Neural progenitor cell (in vitro differentiated cells): ENCODE measurements at regions not wholly inside any gene's neighbourhood (a gene's known extent, or its start where the extent isn't known, plus 50 kb on each side); places are given as distances from the start of the nearest gene placed in this dataset.

Experiments used
- DNase-seq: peaks from one replicate; pipeline ENCODE4 v3.0.0-alpha.2; 2016; ENCODE audit warnings: low spot score
- H2AFZ ChIP-seq: fragments of 200-600 bp; sonication (generic); replicated peaks from 2 replicates; pipeline ENCODE4 v1.6.1; 2016; ENCODE audit warnings: antibody characterized with exemption
- H3F3A ChIP-seq: fragments of 200-600 bp; sonication (generic); 2 replicates; pipeline ENCODE4 v1.6.1; 2016; ENCODE audit warnings: antibody characterized with exemption, low read depth
- H3K27ac ChIP-seq: fragments of 200-600 bp; sonication (generic); 2 replicates; pipeline ENCODE4 v1.5.1; 2016; ENCODE audit warnings: mild to moderate bottlenecking
- H3K27me3 ChIP-seq: fragments of 200-600 bp; sonication (generic); 2 replicates; pipeline ENCODE4 v1.6.1; 2016; ENCODE audit warnings: mild to moderate bottlenecking, moderate library complexity
- H3K36me3 ChIP-seq: fragments of 200-600 bp; sonication (generic); 2 replicates; pipeline ENCODE4 v1.5.1; 2016
- H3K4me1 ChIP-seq: fragments of 200-600 bp; sonication (generic); 2 replicates; pipeline ENCODE4 v1.6.1; 2016; ENCODE audit warnings: mixed run types
- H3K4me2 ChIP-seq: fragments of 200-600 bp; sonication (generic); 2 replicates; pipeline ENCODE4 v1.6.1; 2016
- H3K4me3 ChIP-seq: fragments of 200-600 bp; sonication (generic); 2 replicates; pipeline ENCODE4 v1.5.1; 2016
- H3K79me2 ChIP-seq: fragments of 200-600 bp; sonication (generic); 2 replicates; pipeline ENCODE4 v1.6.1; 2016; ENCODE audit warnings: low read depth
- H3K9ac ChIP-seq: fragments of 200-600 bp; sonication (generic); 2 replicates; pipeline ENCODE4 v1.6.1; 2016
- H3K9me3 ChIP-seq: fragments of 200-600 bp; sonication (generic); 2 replicates; pipeline ENCODE4 v1.5.1; 2016; ENCODE audit warnings: low read depth
- H4K20me1 ChIP-seq: fragments of 200-600 bp; sonication (generic); 2 replicates; pipeline ENCODE4 v1.6.1; 2016; ENCODE audit warnings: low read depth
- H3K27ac Mint-ChIP-seq: 3 replicates; pipeline ENCODE4 v1.8.0; 2021; ENCODE audit warnings: mixed read lengths
- H3K27me3 Mint-ChIP-seq: 2 replicates; pipeline ENCODE4 v1.8.0; 2022; ENCODE audit warnings: low read depth, mild to moderate bottlenecking, inconsistent platforms, moderate library complexity, mixed read lengths; ENCODE audit not compliant: insufficient read depth
- H3K36me3 Mint-ChIP-seq: 3 replicates; pipeline ENCODE4 v1.8.0; 2021; ENCODE audit warnings: mixed read lengths
- H3K4me1 Mint-ChIP-seq: 3 replicates; pipeline ENCODE4 v1.8.0; 2021; ENCODE audit warnings: mixed read lengths
- H3K4me3 Mint-ChIP-seq: 3 replicates; pipeline ENCODE4 v1.8.0; 2021; ENCODE audit warnings: mild to moderate bottlenecking, moderate library complexity, mixed read lengths
- H3K9me3 Mint-ChIP-seq: 3 replicates; pipeline ENCODE4 v1.8.0; 2020; ENCODE audit warnings: mixed read lengths
- EZH2 ChIP-seq: fragments of 200-600 bp; sonication (generic); IDR thresholded peaks from 2 replicates; pipeline ENCODE4 v1.6.1; 2017; ENCODE audit warnings: antibody characterized with exemption, mild to moderate bottlenecking, moderate library complexity
- EZH2phosphoT487 ChIP-seq: fragments of 200-600 bp; sonication (generic); IDR thresholded peaks from 2 replicates; pipeline ENCODE4 v1.6.1; 2017; ENCODE audit warnings: antibody characterized with exemption
- TF ChIP-seq, protein P1 (sequence below): fragments of 200-600 bp; sonication (generic); IDR thresholded peaks from 2 replicates; pipeline ENCODE4 v1.5.1; 2017; ENCODE audit warnings: antibody characterized with exemption, mild to moderate bottlenecking

DNA sequence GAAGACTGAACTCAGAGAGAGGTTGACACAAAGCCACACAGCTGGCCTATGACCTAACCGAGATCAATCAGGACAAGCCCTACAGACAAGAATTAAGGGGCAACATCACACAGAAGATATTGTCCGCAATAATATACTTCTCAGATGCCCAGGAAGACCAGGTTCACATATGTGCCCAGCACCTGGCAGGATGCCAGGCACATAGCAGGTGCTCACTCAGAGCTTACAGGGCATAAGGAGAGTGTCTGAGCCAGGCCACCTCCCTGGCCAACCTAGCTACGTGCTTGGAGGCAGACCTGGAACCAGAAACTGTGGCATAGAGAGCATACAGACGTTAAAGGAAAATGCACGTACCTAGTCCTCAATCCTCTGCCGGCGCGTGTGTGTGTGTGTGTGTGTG is 87.0 kb upstream of the LRFN2 start:
- Histone ChIP-seq H3K27me3 (no peaks in the 10 kb centered on the region), H3K9ac (no peak overlapping the region), H3K79me2 (no peaks in the 10 kb centered on the region), H3K36me3 (no peaks in the 10 kb centered on the region), H3K4me3 (no peak overlapping the region), H3F3A (no peaks in the 10 kb centered on the region), H3K27ac (no peak overlapping the region), H2AFZ (no peak overlapping the region), H3K9me3 (no peaks in the 10 kb centered on the region), H4K20me1 (no peaks in the 10 kb centered on the region), H3K4me1 (no peaks in the 10 kb centered on the region), H3K4me2 (no peak overlapping the region)
- Mint-ChIP-seq H3K36me3 (no peaks in the 10 kb centered on the region), H3K27me3 (peaks cover 2% of the 10 kb centered on the region), H3K4me3 (no peak overlapping the region), H3K27ac (no peak overlapping the region), H3K9me3 (no peaks in the 10 kb centered on the region), H3K4me1 (peaks cover 3% of the 10 kb centered on the region)
- TF ChIP-seq EZH2phosphoT487 (no peak), EZH2 (no peak)
- TF ChIP-seq, protein P1, sequence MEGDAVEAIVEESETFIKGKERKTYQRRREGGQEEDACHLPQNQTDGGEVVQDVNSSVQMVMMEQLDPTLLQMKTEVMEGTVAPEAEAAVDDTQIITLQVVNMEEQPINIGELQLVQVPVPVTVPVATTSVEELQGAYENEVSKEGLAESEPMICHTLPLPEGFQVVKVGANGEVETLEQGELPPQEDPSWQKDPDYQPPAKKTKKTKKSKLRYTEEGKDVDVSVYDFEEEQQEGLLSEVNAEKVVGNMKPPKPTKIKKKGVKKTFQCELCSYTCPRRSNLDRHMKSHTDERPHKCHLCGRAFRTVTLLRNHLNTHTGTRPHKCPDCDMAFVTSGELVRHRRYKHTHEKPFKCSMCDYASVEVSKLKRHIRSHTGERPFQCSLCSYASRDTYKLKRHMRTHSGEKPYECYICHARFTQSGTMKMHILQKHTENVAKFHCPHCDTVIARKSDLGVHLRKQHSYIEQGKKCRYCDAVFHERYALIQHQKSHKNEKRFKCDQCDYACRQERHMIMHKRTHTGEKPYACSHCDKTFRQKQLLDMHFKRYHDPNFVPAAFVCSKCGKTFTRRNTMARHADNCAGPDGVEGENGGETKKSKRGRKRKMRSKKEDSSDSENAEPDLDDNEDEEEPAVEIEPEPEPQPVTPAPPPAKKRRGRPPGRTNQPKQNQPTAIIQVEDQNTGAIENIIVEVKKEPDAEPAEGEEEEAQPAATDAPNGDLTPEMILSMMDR = no peak
- no peak for DNase-seq

DNA sequence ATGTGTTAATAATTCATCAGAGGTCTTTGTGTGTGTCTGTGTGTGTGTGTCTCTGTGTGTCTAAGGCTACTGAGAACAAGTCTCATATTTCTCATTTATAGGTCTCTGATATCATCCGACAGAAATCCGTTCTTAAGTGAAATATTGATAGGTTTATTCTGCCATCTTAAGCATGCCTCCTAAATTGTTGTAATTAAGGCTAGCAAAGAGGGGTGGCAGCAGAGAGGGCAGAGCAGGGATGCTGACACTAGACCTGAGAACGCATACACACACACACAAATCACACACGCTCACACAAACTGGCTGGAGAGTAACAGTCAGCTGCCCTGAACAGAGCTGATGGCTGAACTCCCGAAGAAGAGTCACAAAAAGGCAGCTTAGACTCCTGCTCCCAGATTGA is 84.9 kb upstream of the LRFN2 start:
- H3K9ac ChIP-seq = no peak overlapping the region
- Mint-ChIP-seq H3K9me3 (peaks cover 3% of the 10 kb centered on the region), H3K27me3 (peaks cover 3% of the 10 kb centered on the region), H3K4me3 (no peak overlapping the region), H3K4me1 (no peaks in the 10 kb centered on the region), H3K27ac (no peak overlapping the region), H3K36me3 (no peaks in the 10 kb centered on the region)
- DNase-seq = peak; percentile 28
- no peaks in the 10 kb centered on the region for H3K36me3 ChIP-seq
- H3K4me2 ChIP-seq = no peak overlapping the region
- H3K27ac ChIP-seq = no peak overlapping the region
- no peaks in the 10 kb centered on the region for H3K79me2 ChIP-seq
- H3K4me1 ChIP-seq = no peaks in the 10 kb centered on the region
- TF ChIP-seq, protein P1 = peak; percentile 41
- no peak for TF ChIP-seq EZH2
- no peak for TF ChIP-seq EZH2phosphoT487
- H4K20me1 ChIP-seq = no peaks in the 10 kb centered on the region
- no peak overlapping the region for H3K4me3 ChIP-seq
- no peaks in the 10 kb centered on the region for H3K27me3 ChIP-seq
- H3K9me3 ChIP-seq = no peaks in the 10 kb centered on the region
- H2AFZ ChIP-seq = no peak overlapping the region
- no peaks in the 10 kb centered on the region for H3F3A ChIP-seq

DNA sequence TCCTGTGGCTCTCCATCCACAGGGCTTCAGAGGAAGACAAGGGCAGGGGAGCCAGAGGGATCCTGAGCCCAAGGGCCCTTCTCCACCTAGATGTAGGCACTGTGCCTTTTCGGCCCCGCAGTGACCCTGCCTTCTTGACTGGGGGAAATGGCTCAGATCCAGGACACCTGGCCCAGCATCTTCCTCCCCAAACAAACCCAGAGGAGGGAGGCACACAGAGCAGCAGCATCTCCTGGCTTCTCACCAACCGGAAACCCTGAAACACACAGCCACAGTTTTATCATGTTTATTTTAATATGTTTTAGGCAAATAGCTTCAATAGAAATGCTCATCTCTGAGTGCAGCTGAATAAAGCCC is 84.5 kb upstream of the LRFN2 start:
- TF ChIP-seq EZH2phosphoT487 = no peak
- TF ChIP-seq, protein P1 = no peak
- no peak for TF ChIP-seq EZH2
- no peak overlapping the region for H3K4me3 Mint-ChIP-seq
- H3K4me1 Mint-ChIP-seq = no peaks in the 10 kb centered on the region
- H3K36me3 ChIP-seq = no peaks in the 10 kb centered on the region
- H3F3A ChIP-seq = no peaks in the 10 kb centered on the region
- no peaks in the 10 kb centered on the region for H3K36me3 Mint-ChIP-seq
- H2AFZ ChIP-seq = no peak overlapping the region
- H3K27me3 Mint-ChIP-seq = peaks cover 4% of the 10 kb centered on the region
- H3K9me3 Mint-ChIP-seq = peaks cover 3% of the 10 kb centered on the region
- H3K27ac Mint-ChIP-seq = no peak overlapping the region
- no peaks in the 10 kb centered on the region for H3K4me1 ChIP-seq
- no peaks in the 10 kb centered on the region for H3K79me2 ChIP-seq
- H3K4me2 ChIP-seq = no peak overlapping the region
- DNase-seq = no peak
- no peak overlapping the region for H3K4me3 ChIP-seq
- H4K20me1 ChIP-seq = no peaks in the 10 kb centered on the region
- no peaks in the 10 kb centered on the region for H3K9me3 ChIP-seq
- H3K9ac ChIP-seq = no peak overlapping the region
- H3K27ac ChIP-seq = no peak overlapping the region
- H3K27me3 ChIP-seq = no peaks in the 10 kb centered on the region
